Retinal pigment epithelial cell (primary cell): ENCODE measurements at regions not wholly inside any gene's neighbourhood (a gene's known extent, or its start where the extent isn't known, plus 50 kb on each side); places are given as distances from the start of the nearest gene placed in this dataset.

ENCODE experiments used
- DNase-seq: peaks from one replicate; pipeline ENCODE4 v3.0.0-alpha.2; 2010; ENCODE audit warnings: low read depth
- H3K4me3 ChIP-seq: 2 replicates; pipeline ENCODE4 v1.5.1; 2011; ENCODE audit warnings: mild to moderate bottlenecking, low read length, control low read depth, moderate library complexity
- TF ChIP-seq, protein P1 (sequence below): conservative IDR thresholded peaks from 2 replicates; pipeline ENCODE4 v1.5.1; 2011; ENCODE audit warnings: low read depth, low read length, control low read depth, inconsistent platforms

DNA sequence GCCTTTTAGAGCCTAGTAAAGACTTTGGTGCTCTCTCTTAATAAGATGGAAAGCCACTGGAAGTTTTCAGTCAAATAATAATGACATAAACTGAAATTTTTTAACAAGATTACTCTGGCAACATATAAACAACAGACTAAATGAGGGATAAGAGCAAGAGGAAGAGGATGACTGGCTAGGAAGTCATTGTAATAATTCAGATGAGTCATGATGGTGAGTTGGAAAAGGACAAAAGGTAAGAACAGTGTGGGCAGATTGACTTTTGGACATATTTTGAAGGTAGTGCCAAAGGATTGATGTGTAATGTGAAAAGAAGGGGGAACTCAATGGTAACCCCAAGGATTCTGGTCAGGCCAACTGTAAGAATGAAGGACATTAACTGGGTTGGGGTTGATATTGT lies 310.3 kb downstream of the NOL4 start:
- no peak overlapping the region for H3K4me3 ChIP-seq
- TF ChIP-seq, protein P1, sequence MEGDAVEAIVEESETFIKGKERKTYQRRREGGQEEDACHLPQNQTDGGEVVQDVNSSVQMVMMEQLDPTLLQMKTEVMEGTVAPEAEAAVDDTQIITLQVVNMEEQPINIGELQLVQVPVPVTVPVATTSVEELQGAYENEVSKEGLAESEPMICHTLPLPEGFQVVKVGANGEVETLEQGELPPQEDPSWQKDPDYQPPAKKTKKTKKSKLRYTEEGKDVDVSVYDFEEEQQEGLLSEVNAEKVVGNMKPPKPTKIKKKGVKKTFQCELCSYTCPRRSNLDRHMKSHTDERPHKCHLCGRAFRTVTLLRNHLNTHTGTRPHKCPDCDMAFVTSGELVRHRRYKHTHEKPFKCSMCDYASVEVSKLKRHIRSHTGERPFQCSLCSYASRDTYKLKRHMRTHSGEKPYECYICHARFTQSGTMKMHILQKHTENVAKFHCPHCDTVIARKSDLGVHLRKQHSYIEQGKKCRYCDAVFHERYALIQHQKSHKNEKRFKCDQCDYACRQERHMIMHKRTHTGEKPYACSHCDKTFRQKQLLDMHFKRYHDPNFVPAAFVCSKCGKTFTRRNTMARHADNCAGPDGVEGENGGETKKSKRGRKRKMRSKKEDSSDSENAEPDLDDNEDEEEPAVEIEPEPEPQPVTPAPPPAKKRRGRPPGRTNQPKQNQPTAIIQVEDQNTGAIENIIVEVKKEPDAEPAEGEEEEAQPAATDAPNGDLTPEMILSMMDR: no peak
- no peak for DNase-seq

DNA sequence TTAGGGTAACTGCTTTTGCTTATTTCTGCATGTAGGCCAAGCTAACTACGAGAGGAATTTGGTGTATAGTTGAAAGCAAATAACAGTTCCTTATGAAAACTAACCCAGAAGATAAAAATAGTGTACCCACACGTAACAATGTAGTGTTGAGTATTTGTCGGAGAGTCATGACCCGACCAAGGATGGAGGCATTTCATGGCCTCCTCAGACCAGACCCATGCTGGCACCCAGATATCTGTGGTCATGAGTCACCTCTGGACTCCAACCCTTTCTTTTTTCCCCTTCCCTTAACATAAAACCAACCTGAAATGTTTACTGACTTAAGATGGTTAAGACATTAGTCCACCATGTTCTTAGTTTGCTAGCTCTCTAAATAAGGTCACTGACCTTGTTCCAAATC lies 318.7 kb downstream of the NOL4 start:
- no peak for DNase-seq
- TF ChIP-seq, protein P1: no peak
- H3K4me3 ChIP-seq: no peak overlapping the region

DNA sequence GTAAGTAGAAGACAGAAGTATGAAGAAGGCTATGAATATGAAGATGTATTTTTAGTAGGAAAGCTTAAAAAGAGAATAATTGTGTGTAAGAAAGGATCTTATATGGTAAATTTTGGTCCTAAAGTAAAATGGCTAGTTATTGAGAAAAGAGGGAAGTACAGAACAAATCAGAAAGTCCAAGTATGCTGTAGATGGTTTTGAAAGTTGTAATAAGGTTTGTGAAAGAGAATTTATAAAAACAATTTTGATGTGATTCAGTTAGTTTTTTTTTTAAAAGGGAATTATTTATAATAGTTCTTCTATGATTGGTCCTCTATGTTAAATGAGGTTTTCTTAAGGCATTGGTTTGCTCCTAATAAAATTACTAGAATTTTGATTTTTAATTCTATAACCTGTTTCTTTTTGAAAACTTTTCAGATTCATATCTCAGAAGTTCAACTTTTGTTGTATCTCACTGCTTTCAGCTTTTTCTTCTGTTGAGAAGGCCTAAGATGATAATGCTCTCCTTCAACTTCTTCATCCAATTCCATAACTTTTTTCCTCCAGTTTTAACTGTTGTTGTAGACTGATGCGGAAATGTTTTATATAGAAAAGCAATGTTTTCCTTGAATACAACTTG lies 322.7 kb downstream of the NOL4 start:
- TF ChIP-seq, protein P1: no peak
- no peak overlapping the region for H3K4me3 ChIP-seq
- DNase-seq: no peak

- TF ChIP-seq, protein P1: no peak
- DNase-seq: no peak
- no peak overlapping the region for H3K4me3 ChIP-seq
These were observed 322.6 kb downstream of the ASXL3 start for GRCh38 chr18:33900638-33901037.

GRCh38 chr18:33898427-33898826 lies 320.4 kb downstream of the ASXL3 start:
- no peak overlapping the region for H3K4me3 ChIP-seq
- TF ChIP-seq, protein P1: no peak
- no peak for DNase-seq

DNA sequence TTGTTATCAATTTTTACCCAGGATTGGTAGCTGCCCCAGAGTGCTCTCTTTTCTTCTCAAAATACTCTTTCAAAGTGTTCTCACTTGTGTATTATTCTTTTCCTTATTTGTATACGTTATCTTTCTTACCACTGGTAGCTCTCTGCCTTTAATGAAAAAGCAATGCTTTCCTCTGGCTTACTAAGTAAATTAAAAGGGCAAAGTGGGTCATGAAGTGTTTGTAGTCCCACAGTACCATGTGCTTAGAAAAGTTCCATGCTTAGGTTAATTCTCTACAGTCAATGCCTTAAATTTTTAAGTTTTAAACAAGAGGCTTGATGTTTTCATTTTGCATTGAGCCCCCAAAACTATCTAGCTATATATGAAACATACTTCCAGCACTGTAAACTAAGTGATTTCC lies 300.2 kb downstream of the ASXL3 start:
- TF ChIP-seq, protein P1: no peak
- DNase-seq: no peak

DNA sequence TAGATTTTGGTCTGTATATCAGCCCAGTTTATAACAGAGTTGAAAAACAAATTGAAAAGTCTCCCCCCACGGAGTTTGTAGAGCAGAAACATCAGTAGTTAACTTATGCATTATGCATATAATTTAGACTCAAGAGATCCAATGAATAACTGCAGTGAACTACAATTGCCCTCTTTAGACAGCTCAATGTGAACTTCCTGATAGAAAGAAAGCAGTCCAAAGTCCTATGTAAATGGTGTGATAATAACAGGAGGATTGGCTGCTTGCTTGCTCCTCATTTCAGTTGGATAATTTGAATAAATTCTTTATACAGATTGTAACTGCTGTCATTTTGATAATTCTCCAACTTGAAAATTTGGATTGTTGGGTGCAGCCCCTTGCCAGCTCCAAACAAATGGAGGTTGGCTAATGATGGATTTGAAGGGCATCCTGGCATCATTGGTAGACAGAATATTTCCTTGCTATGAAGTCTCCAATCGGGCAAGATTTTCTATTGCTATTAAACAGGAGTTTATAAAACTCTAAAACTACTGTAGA lies 297.1 kb downstream of the ASXL3 start:
- no peak overlapping the region for H3K4me3 ChIP-seq
- DNase-seq: no peak
- TF ChIP-seq, protein P1: no peak

More for the DNA sequence above, 300.2 kb downstream of the ASXL3 start:
- H3K4me3 ChIP-seq: no peak overlapping the region
